Ovary (tissue), 3 donors: ENCODE measurements at regions not wholly inside any gene's neighbourhood (a gene's known extent, or its start where the extent isn't known, plus 50 kb on each side); places are given as distances from the start of the nearest gene placed in this dataset.

Source experiments
- CTCF ChIP-seq, 3 donors: fragments of 450-650 bp in 2 of 3; fragments of 200-600 bp in 1 of 3; IDR thresholded peaks; one replicate each; pipeline versions ENCODE4 v1.5.1 to v1.8.0; 2016 to 2022; ENCODE audit warnings: antibody characterized with exemption in 3 of 3, mild to moderate bottlenecking in 1 of 3
- POLR2A ChIP-seq: fragments of 450-650 bp; IDR thresholded peaks from one replicate; pipeline ENCODE4 v1.6.1; 2017; ENCODE audit warnings: antibody characterized with exemption, mild to moderate bottlenecking, moderate library complexity
- donor health status: DM: no; HTN: no; CAD: no.

GRCh38 chr2:187854801-187855200, 300.6 kb upstream of the TFPI start:
- TF ChIP-seq CTCF (IDR thresholded peaks at IDR 0.05) (no peak), POLR2A (no peak)
